Right cardiac atrium (tissue), 5 donors: ENCODE measurements at regions not wholly inside any gene's neighbourhood (a gene's known extent, or its start where the extent isn't known, plus 50 kb on each side); places are given as distances from the start of the nearest gene placed in this dataset.
A peak's percentile ranks its signal among the peaks of the same experiment; 100 is the strongest.

Experiments used
- ATAC-seq, 2 donors: fragments of 200-7000 bp; cut with Tn5 transposase; one replicate each; pipeline versions ENCODE4 v1.8.0 to v1.9.1; 2020; ENCODE audit warnings: moderate library complexity in 2 of 2, mild to moderate bottlenecking in 1 of 2
- DNase-seq, 3 donors: peaks; one replicate each; pipeline ENCODE4 v3.0.0-alpha.2; 2020
- H3K27ac ChIP-seq: one replicate; pipeline ENCODE4 v1.5.1; 2013; ENCODE audit warnings: mild to moderate bottlenecking, low read length, control low read depth, moderate library complexity
- H3K27me3 ChIP-seq: one replicate; pipeline ENCODE4 v1.6.1; 2013; ENCODE audit not compliant: control insufficient read depth, insufficient read depth
- H3K4me1 ChIP-seq: one replicate; pipeline ENCODE4 v1.6.1; 2013; ENCODE audit warnings: low read length; ENCODE audit not compliant: control insufficient read depth, insufficient read depth
- H3K4me3 ChIP-seq: one replicate; pipeline ENCODE4 v1.5.1; 2013; ENCODE audit warnings: low read length, control low read depth
- H3K9me3 ChIP-seq: one replicate; pipeline ENCODE4 v1.6.1; 2013; ENCODE audit warnings: low read length; ENCODE audit not compliant: control insufficient read depth
- WGBS: extraction: QIAGEN DNeasy Blood & Tissue Kit; methylation state at CpG from one replicate; pipeline ENCODE4 v1.1.7; 2013; 5-methylcytosine and 5-hydroxymethylcytosine counted together
- intact Hi-C, 4 donors: fragments of 100-400 bp; cut with DNase I; formaldehyde crosslinking; loops; one replicate each; pipeline versions ENCODE4 v1.11.0 to v1.14.0; 2022 to 2023
- donor health status: healthy with polysubstance abuse.
- donor health status: DM: no; HTN: yes; CAD: no.
- donor health status: DM: no; HTN: no; CAD: no.
- donor health status: DM: no; HTN: yes; CAD: no; lungs with severe emphysema.
- donor health status: DM: yes; HTN: yes; CAD: no.

DNA sequence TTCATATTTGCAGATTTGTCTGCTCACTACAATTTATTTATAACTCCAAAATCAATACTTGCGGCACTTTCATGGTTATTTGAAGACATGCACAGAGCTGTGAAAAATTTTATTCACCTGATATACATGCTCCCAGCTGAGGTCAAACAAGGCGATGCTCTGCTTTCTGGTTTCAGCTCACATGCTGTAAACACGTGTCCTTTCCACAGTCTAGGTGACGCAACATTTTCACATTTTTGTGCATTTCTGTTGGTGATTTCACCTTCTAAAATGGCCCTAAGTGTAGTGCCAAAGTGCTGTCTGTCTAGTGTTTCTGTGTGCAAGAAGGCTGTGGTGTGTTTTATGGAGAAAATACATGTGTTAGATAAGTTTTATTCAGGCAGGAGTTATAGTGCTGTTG, 650.5 kb downstream of the RNF144B start:
- DNase-seq (no peak), ATAC-seq (no peak)
- Histone ChIP-seq H3K27ac (no peak overlapping the region), H3K4me3 (no peak overlapping the region), H3K4me1 (peaks cover 10% of the 10 kb centered on the region), H3K9me3 (no peaks in the 10 kb centered on the region), H3K27me3 (no peaks in the 10 kb centered on the region)
- intact Hi-C loops, result no loop called here
- WGBS, result 88% methylated on average over 4 of the region's 4 CpGs

DNA sequence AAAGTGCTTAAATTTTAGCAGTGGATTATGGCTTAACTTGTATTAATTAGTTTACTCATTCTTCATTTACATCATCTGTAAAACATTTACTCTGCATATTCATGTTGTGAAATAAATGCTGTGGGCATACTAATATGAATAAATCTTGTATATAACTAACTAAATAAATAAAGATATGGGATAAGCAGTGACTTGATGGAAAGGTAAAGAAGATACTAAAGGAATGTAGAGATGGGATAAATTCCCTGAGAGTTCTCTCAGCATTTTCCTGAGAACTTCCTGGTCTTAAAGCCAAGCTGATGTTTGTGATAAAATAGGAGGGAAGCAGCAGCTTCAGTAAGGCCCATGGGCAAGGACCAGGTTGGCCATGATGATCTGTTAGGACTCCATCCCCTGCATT, 652.1 kb downstream of the RNF144B start:
- ATAC-seq, result no peak
- H3K27me3 ChIP-seq, result no peaks in the 10 kb centered on the region
- H3K4me3 ChIP-seq, result no peak overlapping the region
- no peak for DNase-seq
- H3K4me1 ChIP-seq, result peaks cover 4% of the 10 kb centered on the region
- H3K27ac ChIP-seq, result no peak overlapping the region
- intact Hi-C loops, result loop anchor here in 1 of 4 donors (1.0 kb wide), 1 partner anchor 11 kb away; no protein-coding TSS in a partner anchor
- no peaks in the 10 kb centered on the region for H3K9me3 ChIP-seq

DNA sequence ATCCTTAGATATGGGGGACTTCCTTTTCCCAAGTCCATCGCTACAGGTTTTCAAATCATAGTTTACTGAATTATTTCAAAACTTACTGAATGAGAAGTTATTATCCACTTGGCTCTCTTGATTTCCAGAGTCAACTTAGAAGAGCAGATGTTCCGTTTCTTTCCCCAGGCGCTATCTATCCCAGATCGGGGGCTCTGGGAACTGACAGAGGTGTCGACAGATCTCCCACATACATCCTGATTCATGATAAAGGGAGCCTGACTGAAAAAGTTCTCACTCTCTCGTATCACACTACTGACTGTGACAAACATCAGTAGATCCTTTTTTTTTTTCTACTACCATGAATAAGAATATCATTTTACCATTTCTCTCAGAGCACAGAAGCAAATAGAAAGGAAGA, 654.8 kb downstream of the RNF144B start:
- Histone ChIP-seq H3K9me3 (no peaks in the 10 kb centered on the region), H3K4me3 (no peak overlapping the region), H3K27ac (no peak overlapping the region), H3K27me3 (no peaks in the 10 kb centered on the region), H3K4me1 (peaks cover 2% of the 10 kb centered on the region)
- intact Hi-C loops, result no loop called here
- ATAC-seq (peak in 1 of 2 donors; percentile 26), DNase-seq (no peak)
- WGBS, result 32% methylated on average over 6 of the region's 6 CpGs

DNA sequence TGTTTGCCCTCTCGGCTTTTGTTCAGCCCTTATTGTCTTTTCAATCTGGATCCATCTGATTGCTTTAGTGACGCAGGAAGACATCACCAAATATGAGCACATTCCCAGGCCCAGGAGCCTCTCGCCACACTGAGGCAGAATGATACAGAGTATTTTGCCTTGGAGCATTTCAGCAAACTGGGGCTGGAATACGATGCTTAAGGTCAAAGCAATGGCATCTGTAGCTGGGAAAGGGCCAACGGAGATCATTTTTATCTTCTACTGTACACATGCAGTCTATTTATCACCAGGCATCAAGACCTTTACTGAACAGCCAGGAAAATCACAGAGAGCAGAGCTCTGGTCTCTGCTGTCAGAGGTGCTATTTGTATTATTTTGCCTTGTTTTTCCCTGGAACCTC, 655.3 kb downstream of the RNF144B start:
- Histone ChIP-seq H3K4me3 (no peak overlapping the region), H3K9me3 (no peaks in the 10 kb centered on the region), H3K4me1 (peaks cover 2% of the 10 kb centered on the region), H3K27me3 (no peaks in the 10 kb centered on the region), H3K27ac (no peak overlapping the region)
- ATAC-seq (peak in 1 of 2 donors; percentile 45), DNase-seq (no peak)
- 38% methylated on average over 5 of the region's 5 CpGs for WGBS
- intact Hi-C loops, result no loop called here

DNA sequence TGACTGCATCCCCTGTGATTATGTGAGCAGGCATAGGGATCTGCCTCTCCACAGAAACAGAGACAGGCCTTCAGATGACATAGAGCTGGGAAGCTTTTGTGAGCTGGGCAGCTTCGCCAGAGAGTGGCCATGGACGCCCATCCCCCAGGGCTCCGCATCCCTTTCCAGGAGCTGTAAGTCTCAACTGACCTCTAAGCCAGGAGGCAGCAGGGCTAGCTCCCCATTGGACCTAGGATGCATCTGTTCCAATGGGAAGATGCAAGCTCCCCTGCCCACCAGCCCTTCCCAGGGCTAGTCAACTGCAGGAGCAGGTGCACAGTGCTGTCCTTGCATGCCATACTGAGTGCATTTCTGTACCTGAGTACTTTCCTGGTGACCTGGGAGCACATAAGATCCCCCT, 663.6 kb downstream of the RNF144B start:
- H3K9me3 ChIP-seq, result no peaks in the 10 kb centered on the region
- 93% methylated on average over 3 of the region's 3 CpGs for WGBS
- intact Hi-C loops, result loop anchor here in 1 of 4 donors (1.0 kb wide), 1 partner anchor 11 kb away; no protein-coding TSS in a partner anchor
- DNase-seq (no peak), ATAC-seq (no peak)
- no peak overlapping the region for H3K4me3 ChIP-seq
- H3K4me1 ChIP-seq, result no peaks in the 10 kb centered on the region
- no peaks in the 10 kb centered on the region for H3K27me3 ChIP-seq
- H3K27ac ChIP-seq, result no peak overlapping the region

GRCh38 chr6:19052219-19052618, 665.1 kb downstream of the RNF144B start:
- DNase-seq (no peak), ATAC-seq (no peak)
- Histone ChIP-seq H3K27me3 (no peaks in the 10 kb centered on the region), H3K4me3 (no peak overlapping the region), H3K27ac (no peak overlapping the region), H3K4me1 (no peaks in the 10 kb centered on the region), H3K9me3 (no peaks in the 10 kb centered on the region)
- intact Hi-C loops, result no loop called here
- 53% methylated on average over 1 of the region's 1 CpG for WGBS

DNA sequence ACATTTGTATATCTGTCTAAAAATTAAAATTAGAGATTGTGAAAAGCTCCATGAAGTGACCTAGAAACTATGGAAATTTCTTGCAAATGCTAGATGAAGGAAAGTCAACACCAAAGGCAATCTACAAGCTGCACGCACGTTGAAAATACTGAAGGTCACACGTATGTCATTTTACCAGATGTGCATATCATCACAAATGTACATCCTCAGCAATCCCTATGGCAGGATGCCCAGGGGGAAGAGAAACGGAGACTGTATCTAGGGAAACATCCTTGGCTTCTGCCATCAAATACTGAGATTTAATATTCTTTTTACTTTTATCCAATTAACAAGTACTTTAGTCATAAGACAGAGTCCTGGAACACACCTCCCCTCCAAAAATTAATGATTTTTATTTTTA, 672.0 kb downstream of the RNF144B start:
- no peaks in the 10 kb centered on the region for H3K27me3 ChIP-seq
- no peak overlapping the region for H3K4me3 ChIP-seq
- DNase-seq, result no peak
- ATAC-seq, result no peak
- H3K27ac ChIP-seq, result no peak overlapping the region
- intact Hi-C loops, result no loop called here
- no peaks in the 10 kb centered on the region for H3K9me3 ChIP-seq
- WGBS, result 25% methylated on average over 4 of the region's 4 CpGs
- no peaks in the 10 kb centered on the region for H3K4me1 ChIP-seq

DNA sequence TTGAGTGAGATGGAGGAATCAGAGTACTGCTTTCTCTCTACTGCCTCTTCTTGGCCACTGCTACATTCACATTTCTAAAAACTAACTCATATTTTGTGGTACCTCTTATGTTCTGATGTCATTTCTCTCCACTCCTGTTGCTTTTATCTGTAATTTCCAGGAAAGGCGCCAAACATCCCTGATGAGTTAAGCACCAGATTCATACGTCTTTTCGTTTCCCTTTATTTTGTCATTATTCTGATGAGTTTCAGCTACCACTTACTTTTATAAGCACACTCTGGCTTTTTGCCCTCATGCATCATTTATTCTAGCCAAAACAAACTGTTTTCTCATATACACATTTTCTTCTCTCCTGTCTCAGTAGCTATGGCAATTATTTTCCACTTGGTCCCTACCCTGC, 680.0 kb downstream of the RNF144B start:
- ATAC-seq (no peak), DNase-seq (no peak)
- WGBS, result 61% methylated on average over 3 of the region's 3 CpGs
- no peak overlapping the region for H3K27ac ChIP-seq
- no peaks in the 10 kb centered on the region for H3K4me1 ChIP-seq
- intact Hi-C loops, result no loop called here
- H3K27me3 ChIP-seq, result no peaks in the 10 kb centered on the region
- H3K9me3 ChIP-seq, result no peaks in the 10 kb centered on the region
- H3K4me3 ChIP-seq, result no peak overlapping the region

DNA sequence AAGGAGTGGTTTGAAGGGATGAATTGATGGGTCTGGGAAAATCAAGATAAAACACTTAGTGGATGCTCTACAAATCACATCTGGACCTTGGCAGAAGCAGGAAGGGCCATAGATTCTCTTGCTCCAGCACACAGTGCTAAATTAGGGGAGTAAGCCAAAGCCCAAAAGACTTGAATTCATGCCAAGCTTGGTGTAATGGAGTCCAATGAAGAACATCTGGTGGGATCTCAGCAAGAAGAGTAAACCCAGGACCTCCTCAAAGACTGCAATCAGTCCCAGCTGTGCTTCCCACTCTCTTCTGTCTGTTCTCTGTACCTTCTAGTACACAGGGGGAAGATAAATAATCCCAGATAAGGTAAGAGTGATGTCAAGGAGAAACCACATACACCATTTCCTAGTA, 683.4 kb downstream of the RNF144B start:
- Histone ChIP-seq H3K27ac (no peak overlapping the region), H3K9me3 (no peaks in the 10 kb centered on the region), H3K4me1 (no peaks in the 10 kb centered on the region), H3K4me3 (no peak overlapping the region), H3K27me3 (no peaks in the 10 kb centered on the region)
- DNase-seq (no peak), ATAC-seq (no peak)
- intact Hi-C loops, result no loop called here

DNA sequence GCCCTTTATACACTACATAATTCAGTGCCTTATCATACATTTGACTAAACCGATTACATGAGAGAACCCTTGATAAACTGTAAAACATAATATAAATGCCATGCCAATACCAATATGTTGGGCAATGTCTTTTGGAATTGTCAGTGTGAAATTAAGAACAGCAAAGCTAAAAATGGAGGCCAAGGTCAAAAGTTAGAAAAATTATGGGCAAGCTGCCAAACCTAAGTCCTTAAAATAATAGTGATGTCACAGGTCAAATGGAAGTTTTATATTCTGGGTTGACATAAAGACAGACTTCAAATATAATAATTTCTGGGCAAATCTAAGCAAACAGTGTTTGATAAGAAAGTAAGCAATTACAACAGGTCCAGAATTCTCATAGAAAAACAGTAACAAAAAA, 696.7 kb downstream of the RNF144B start:
- H3K27ac ChIP-seq, result no peak overlapping the region
- intact Hi-C loops, result no loop called here
- H3K9me3 ChIP-seq, result no peaks in the 10 kb centered on the region
- no peak for DNase-seq
- no peaks in the 10 kb centered on the region for H3K4me1 ChIP-seq
- H3K4me3 ChIP-seq, result no peak overlapping the region
- no peaks in the 10 kb centered on the region for H3K27me3 ChIP-seq
- WGBS, result 34% methylated on average over 1 of the region's 1 CpG
- ATAC-seq, result no peak

DNA sequence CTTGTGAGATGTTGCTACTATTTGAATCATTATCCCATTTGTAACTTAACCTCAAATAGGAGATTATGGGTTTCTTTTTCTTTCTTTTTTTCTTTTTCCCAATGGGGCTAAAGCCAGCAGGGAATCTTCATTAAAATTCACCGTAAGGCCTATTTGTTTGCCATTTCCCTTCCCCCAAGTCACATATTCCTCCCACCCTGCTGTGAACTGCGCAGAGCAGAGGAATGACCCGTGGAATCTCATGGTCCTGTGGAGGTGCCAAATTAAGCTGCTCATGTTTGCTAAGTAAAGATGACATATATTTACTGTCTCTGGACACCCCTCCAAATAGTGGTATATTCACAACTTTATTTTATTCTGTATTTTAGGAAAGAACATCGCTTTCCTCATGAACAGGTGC, 699.3 kb downstream of the RNF144B start:
- 75% methylated on average over 4 of the region's 4 CpGs for WGBS
- H3K27ac ChIP-seq, result no peak overlapping the region
- no peaks in the 10 kb centered on the region for H3K27me3 ChIP-seq
- ATAC-seq, result no peak
- H3K4me1 ChIP-seq, result no peaks in the 10 kb centered on the region
- no peak for DNase-seq
- H3K9me3 ChIP-seq, result no peaks in the 10 kb centered on the region
- intact Hi-C loops, result no loop called here
- H3K4me3 ChIP-seq, result no peak overlapping the region

DNA sequence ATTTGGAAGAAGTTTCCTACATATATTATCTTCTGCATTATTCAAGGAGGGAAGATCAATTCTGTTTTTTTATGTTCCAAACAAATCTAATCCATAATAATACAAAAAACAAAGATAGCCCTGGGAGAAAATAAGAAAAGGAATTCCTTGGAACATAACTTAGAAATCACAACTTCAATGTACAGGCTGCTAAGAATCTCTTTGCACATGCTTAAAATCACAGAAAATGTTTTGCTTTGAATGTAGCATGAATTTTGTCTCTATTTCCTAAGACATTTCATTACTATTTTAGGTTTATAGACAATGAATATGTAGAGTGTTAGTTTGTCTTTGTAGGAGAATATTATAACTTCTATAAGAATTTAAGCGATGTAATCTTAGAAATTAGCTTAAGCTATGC, 700.1 kb downstream of the RNF144B start:
- Histone ChIP-seq H3K4me1 (no peaks in the 10 kb centered on the region), H3K4me3 (no peak overlapping the region), H3K27ac (no peak overlapping the region), H3K27me3 (no peaks in the 10 kb centered on the region), H3K9me3 (no peaks in the 10 kb centered on the region)
- 86% methylated on average over 1 of the region's 1 CpG for WGBS
- intact Hi-C loops, result no loop called here
- ATAC-seq, result no peak
- no peak for DNase-seq
